HG03139 (cell line): ENCODE measurements at regions not wholly inside any gene's neighbourhood (a gene's known extent, or its start where the extent isn't known, plus 50 kb on each side); places are given as distances from the start of the nearest gene placed in this dataset.

Source experiments
- ATAC-seq: cut with Tn5 transposase; IDR thresholded peaks from one replicate; pipeline ENCODE4 v1.9.1; 2021; ENCODE audit not compliant: unreplicated experiment

DNA sequence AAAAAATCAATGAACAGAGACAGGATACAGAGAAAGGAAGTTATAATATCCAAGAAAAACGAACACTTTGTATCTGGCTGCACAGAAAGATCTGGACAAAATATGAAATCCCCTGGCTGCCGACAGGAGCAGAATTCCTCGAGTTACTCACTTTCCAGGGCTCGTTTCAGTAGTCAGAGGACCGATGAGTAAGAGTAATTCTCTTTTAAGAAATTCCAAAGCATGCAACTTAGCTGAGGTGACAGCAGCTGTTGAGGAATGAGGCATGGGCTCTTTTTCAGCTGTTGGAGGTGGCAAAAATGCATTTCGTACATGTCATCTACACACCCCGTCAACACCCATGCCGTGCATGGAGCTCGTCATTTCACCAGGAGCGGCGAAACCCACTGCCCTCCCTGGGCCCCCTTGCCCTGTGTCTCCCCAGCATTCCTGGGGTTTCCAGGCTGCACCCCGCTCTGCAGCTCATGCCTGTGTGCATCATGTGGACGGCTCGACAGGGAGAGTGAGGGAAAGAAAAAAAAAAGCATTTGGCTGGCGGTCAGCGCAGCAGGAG is 210.8 kb upstream of the SMIM21 start:
- no peak for ATAC-seq

DNA sequence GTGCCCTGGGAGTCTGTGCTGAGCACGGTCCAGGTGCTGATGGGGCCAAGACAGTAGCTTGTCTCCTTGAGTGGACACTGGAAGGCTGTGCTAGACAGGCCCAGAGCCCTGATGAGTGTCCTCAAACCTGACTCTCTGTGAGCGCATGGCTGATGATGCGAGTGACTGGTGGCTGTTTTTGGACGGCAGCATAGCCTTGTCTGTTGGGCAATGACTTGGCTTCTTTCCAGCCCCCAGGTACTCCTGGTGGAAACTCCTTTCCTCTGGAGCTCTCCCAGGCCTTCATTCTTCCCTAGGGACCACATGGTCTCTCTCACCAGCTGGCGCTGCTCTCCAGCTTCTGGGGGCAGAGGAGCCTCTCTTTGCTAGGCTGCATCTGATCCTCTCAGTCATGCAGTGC is 207.6 kb upstream of the SMIM21 start:
- no peak for ATAC-seq

DNA sequence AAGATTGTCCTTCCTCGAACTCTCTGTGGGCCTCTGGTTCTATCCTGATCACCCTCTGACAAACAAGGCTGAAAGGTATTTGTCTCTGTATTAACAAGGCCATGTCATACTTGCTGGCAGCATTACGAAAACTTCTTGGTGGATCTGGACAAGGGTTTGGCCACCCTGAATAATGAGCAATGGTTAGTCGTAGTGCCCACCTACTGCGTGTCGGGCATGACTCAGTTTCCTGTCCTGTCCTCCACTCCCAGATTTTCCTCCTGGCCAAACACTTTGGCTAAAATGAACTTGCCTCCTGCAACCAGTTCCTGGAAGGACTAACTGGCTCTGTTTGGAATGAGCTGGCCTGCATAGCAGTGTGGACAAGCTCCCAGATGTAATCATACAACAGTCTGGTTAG is 198.5 kb upstream of the SMIM21 start:
- ATAC-seq: no peak

DNA sequence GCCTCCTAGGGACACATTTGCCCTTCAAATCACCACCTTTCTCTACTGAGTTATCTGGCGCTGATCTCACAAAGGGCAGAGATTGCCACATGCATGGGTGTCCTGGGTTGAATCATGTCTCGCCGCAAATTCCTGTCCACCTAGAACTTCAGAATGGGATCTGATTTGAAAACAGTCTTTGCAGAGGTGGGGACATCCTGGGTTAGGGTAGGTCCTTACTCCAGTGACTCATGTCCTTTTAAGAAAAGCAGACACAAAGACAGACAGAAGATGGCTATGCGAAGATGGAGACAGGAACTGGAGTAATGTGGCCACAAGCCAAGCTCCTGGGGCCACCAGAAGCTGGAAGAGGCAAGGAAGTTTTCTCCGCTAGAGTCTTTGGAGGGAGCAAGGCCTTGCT is 197.4 kb upstream of the SMIM21 start:
- ATAC-seq: no peak

DNA sequence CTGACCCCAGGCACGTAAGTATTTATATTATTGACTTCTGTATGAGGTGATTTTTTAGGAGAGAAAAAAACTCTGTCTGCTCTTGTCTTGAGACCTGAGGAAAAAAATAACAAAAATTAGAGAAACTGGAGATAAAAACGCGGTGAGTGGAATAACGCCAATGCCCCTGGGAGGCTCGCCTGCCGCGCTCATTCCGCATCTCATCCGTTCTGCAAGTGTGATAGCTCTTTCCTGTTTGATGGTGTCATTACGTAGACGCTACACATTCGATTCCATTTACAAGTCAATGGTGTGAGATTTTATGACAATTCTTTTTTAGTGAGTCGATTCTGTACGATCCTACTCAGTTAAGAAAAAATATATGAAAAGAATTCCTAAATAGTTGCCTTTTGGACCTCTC is 194.3 kb upstream of the SMIM21 start:
- ATAC-seq: no peak

DNA sequence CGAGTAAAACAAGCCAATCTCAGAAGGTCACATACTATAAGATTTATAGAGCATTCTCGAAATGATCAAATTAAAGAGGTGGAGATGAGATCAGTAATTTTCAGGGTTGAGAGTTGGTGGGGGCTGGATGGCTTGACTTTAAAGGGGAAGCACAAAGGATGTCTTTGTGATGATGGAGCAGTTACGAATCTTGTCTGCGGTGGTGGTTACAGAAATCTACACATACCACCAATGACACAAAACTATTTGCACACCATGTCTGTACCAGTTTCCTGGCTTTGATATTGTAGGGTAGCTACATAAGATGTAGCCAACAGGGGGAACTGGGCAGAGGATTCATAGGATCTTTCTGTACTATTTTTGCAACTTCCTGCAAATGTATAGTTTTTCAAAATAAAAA is 190.6 kb upstream of the SMIM21 start:
- ATAC-seq: no peak

DNA sequence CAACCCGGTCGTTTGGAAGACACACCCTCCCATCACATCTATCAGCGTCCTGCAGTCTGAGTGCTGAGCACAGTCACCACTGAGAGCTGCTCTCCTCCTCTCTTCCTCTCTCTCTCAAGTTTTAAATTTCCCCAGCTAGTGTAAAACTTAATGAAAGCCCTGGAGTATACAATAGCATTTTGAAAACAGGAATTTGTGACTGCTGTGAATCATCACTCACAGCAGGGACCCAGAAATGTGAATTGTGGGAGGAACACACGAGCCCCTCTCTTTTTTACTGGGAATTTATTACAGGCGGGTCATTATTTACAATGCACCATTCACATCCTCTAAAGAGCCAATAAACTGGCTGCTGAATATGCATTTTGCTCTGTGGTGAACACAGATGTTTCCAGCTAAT is 185.0 kb upstream of the SMIM21 start:
- no peak for ATAC-seq

DNA sequence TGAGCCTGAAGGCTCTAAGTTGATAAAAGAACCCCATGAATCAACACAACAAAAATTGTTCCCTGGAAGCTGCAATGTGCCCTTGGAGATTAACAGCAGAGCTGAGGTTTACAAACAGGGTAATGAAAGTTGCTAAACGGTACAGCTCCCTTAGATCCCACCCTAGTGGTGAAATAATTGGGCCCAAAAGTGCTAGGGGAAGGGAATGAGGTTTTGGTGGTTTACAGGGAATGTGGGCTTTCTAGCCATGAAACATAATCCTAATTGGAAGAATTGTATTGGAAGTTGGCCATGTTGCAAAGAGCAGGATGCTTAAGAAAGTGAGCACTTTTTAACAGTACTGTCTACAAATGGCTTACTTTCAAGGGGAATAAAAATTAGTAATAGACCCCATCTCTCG is 180.2 kb upstream of the SMIM21 start:
- no peak for ATAC-seq

DNA sequence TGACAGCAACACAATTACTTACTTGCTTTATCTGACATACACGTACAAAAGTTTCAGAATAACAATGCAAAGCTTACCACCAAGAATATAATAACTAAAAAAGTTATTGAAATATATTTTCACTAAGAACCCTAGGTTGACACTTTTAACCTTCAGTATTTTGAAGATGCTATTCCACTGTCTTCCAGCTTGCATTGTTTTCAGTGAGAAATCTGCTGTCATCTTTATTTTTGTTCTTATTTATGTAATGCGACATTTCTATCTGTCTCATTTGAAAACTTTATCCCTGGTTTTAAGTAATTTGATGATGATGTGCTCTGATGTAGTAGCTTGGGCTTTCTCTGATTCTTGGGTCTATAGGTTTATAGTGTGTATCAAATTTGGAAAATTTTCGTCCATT is 165.0 kb upstream of the SMIM21 start:
- no peak for ATAC-seq

DNA sequence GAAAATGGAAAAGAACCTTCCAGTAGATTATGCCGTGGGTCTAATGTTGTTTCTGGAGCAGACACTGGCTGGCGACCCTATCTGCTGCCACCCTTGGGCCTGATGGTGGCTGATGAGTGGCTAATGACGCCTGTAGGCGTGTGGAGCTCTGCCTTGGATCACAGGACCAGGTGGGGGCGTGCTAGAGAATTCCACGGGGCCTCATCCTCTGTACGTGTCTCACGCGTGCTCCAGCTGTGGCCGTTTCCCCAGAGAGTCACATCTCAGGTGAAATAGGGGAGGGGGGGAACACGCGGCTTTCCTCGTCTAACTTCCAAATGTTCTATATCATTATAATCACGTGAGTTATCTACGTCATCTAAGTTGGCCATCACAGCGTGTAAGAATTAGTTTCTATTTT is 160.9 kb upstream of the SMIM21 start:
- no peak for ATAC-seq

DNA sequence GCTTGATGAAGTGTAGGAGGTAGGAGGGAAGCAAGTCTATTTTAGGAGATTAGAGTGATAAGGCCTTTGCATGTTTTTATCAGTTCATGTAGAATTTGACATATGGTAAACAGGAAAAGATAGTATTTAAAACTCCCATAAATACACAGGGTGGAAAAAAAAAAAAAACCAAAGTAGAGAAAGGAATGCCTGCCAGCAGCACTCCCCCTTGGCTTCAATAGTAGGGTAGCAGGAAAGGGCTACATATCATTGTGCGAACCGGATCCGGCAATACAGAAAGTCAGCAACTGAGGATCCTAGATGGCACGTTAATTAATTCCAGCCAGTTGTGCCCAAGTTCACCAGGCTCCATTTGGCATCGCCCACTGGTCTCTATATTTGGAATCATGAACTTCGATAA is 159.6 kb upstream of the SMIM21 start:
- no peak for ATAC-seq

DNA sequence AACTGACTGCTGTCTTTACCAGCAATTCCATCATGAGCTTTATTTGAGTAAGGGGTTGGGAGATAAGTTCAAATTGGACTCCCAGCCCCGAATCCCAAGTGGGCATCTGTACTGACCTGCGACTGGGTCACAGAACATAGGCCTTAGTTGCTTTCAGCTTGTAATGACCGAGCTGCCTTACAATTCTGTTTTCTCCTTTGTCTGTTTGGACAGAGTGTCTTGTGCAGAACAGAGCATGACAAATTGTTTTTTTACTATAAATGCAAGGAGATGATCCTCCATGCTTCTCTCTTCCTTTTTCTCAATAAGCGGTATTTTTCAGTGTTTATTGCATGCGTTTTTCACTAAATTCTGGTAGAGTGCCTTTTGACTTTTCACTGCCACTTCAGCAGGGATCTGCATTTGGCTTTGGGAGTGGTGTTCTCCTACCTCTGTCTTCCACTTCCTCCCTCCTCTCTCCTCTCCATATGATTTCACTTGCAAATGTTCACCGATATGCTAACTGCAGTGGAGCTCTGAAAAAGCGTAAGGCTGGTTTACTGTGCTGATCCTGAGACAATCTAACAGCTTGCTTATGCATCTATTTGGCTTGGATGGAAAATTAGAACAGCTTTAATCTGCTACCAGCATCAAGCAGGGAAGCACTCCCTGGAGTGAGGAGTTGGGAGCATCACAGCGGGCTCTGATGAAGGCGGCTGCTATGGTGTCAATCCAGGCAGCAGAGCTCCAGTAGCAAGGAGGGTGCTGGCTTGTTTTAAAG is 158.8 kb upstream of the SMIM21 start:
- ATAC-seq: no peak

DNA sequence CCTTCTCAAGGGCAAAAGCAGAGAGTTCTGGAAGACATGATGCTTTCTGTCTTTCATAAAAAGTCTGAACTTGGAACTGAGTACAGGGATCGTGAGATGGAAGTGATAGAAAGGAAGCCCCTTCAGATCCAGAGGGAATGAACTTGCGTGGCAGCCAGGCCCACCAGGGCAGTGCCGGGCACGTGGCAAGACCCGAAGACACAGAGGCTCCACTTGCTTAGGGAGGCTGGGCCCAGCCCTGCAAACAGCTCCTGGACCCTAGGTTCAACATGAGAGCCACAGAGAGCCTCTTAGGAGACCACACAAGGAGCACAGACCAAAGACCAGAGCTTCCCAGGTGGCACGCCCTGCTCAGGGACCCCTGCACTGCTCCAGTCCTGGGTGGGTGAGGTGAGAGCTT is 155.4 kb upstream of the SMIM21 start:
- no peak for ATAC-seq

DNA sequence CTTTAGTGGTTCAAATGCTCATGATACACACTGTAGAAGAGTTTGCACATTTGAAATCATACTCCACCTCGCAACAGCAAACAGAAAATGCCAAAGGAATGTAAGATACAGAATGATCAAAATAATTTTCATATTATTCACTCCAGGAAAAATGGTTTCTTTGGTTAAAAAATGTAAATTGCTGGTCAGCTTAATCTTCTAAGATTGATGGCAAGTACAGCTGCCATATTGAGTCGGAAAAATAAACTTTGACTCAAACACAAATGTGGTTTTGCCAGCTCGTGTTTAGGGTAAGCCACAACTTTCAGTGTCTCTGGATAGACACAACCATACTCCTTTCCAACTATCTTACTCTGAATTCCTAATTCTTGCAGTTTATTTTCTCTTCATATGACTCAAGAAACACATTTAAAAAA is 154.9 kb upstream of the SMIM21 start:
- no peak for ATAC-seq

DNA sequence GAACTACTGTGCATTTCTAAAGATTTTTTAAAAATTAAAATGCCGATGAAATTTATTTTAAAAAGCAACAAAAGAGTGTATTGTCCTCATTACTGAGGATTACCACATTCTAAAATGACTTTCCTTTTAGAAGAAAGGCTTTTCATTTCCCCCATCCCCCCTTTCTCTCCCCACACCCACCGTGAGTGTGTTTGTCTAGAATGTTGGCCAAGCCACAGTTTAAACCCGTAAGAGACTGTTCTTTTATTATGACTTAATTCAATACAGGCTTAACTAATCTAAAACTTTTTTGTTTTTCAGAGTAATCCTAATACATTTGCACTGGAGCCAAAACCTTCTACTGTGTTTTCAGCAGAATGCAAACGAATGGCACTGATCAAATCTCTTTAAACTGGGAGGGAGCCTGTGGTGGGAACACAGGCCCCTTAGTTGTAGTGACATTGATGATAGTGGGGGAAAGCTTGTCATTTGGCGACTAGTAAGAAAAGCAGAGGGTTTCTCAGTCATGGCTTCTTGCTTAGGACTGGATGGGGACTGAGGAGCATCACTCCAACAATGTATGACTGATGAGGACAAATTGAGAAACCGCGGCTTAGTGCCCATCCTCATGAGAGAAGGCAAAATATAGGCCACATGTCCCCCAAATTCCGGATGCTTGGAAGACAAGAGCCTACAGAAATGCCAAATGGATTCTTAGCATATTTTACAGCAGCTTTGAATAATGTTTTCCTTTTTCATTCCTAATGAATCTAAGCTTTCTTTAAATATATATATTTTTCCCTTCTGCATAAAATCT is 154.0 kb upstream of the SMIM21 start:
- no peak for ATAC-seq

DNA sequence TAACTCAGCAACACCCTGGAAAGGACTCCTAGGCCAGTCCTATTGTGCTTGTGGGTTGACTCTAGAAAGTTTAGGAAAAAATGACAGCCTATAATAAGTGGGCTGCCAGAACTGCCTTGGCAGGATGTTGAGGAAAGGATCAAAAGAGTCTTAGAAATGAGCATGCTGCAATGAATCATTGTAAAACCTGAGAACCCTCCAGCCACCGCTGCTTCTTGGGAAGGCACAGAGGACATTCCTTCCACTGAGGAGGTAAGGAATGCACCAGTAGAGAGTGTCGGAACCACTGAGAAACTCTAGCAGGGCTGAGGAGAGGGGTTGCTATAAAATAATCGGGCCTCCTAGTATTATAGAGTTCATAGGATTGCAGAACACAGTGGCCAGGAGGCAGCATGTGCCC is 146.7 kb upstream of the SMIM21 start:
- no peak for ATAC-seq

DNA sequence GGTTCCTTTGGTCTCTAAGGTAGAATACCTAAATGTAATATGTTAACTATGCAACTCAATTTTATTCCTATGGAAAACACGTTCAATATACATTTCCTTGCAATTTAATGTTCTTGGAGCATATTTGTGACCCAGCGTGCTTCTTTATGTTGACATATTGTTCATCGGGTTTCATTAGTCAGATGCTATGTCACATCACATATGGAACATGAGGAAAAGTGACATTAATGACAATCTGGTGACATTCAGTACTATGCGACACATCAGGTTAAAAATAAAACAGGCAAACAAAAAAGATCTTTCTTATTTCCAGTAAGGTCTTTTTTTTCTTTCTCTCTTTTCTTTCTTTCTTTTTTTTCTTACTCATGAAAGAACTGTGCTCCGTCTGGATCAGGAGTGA is 135.6 kb upstream of the SMIM21 start:
- ATAC-seq: no peak

DNA sequence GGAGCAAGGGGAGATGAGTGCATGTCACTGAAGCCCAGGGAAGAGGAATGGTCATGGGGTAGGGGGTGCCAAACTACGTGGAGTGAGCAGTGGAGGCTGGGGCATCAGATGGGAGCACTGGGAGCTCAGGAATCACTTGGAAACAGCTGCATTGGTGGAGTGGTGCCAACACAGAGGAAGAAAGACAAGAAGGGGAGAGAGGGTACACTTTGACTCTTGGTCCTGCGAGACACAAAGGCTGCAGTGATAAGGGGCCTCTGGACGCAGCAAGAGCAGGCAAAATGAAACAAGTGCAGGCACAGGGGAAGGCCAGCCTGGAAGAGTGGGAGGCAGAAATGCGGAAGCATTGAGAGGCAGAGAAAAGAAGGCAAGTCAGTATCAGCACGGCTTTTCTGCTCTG is 134.7 kb upstream of the SMIM21 start:
- ATAC-seq: no peak

DNA sequence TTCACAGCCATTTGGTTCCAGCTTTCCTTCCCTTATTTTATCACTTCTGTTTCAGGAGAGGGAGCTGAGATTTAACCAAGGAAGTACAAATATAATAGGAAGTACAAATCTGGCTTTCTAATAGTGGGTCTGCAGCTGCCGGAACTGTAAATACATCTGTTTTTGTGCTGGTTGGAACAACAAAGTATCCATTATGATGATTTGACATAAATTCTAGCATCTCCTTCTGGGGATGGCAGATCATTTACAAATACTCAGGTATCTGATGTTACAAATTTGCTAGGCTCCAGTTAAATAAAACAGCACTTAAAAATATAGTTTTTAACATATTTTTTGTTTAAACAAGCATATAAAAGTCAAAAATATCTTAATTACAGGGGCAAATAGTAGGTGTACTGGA is 131.3 kb upstream of the SMIM21 start:
- ATAC-seq: no peak

DNA sequence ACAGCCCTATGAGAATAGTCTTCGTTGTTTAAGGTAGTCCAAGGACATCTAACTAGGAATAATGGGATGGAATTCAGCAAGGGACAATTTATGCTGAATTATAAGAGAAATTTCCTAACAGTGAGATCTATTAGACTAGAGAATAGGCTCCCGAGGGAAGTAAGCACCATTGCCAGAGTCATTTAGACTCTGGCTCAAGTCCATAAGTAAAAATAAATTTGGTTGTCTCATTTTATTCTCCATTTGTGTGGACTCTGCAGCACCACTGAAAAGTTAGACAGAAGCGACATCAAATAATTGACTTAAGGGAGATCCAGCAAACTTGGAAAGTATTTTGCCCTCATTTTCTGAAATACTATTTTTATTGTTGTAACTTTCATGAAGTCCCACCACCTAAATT is 129.3 kb upstream of the SMIM21 start:
- ATAC-seq: no peak

DNA sequence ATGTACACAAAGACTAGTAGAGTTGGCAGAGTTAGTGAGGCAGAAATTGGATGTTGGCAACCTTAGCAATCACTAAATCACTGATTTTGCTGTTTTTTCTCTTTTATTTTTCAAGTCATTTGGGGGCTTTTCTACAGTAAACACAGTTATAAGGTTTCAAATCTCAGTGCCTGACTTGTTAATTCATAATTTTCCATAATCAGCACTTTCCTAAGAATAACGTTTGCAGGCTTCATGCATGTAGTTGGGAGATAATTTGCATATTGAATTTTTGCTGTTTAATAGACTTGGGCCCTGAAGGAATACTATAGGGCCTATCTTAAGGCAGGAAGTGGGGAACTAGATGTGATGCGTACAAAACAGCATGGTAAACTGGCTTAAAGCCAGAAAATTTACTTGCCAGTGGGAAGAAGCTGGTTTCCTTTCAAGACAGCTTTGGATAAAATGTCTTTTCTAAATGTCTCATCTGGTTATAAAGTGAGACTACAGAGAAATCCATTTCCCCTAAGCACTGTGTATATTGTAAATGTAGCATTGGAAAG is 127.2 kb upstream of the SMIM21 start:
- ATAC-seq: no peak

DNA sequence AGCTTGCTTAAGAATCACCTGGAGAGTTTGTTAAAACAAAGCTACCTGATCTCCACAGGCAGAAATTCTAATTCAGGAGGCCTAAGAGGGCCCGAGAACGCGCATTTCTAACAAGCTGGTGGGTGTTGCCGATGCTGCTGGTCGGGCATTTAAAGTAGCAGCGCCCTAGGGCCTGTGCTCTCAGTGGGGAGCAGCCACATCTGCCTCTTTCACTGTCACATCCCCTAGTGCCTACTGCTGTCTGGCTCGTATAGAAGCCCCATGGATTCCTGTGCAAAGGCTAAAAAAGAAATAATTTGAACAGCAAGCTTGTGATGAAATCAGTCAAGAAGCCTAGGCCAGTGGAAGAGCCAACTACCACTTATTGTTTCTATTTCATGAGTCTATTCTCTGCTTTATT is 126.7 kb upstream of the SMIM21 start:
- no peak for ATAC-seq
